Esophagus squamous epithelium (tissue), 5 donors: ENCODE measurements at regions not wholly inside any gene's neighbourhood (a gene's known extent, or its start where the extent isn't known, plus 50 kb on each side); places are given as distances from the start of the nearest gene placed in this dataset.

ENCODE experiments used
- DNase-seq: peaks from one replicate; lab custom pipeline; 2025; lab: John Stamatoyannopoulos, UW
- H3K27ac ChIP-seq, 4 donors: fragments of 200-600 bp; sonication (generic); one replicate each; pipeline ENCODE4 v1.5.1; 2016 to 2019; ENCODE audit warnings: mild to moderate bottlenecking in 1 of 4
- H3K27me3 ChIP-seq, 4 donors: fragments of 200-600 bp; sonication (generic); 1 replicate in 3 of 4; 2 replicates in 1 of 4; pipeline versions ENCODE4 v1.5.1 to v1.6.0; 2017 to 2021; ENCODE audit warnings: antibody characterized with exemption in 1 of 4
- H3K36me3 ChIP-seq, 3 donors: fragments of 200-600 bp; sonication (generic); one replicate each; pipeline ENCODE4 v1.5.1; 2016 to 2019
- H3K4me1 ChIP-seq, 3 donors: fragments of 200-600 bp; sonication (generic); one replicate each; pipeline ENCODE4 v1.5.1; 2017 to 2019
- H3K4me3 ChIP-seq, 4 donors: fragments of 200-600 bp; sonication (generic); 1 replicate in 3 of 4; 2 replicates in 1 of 4; pipeline ENCODE4 v1.5.1; 2016 to 2019; ENCODE audit warnings: mild to moderate bottlenecking in 2 of 4, moderate library complexity in 1 of 4
- H3K9me3 ChIP-seq, 3 donors: fragments of 200-600 bp; sonication (generic); one replicate each; pipeline ENCODE4 v1.5.1; 2016 to 2019
- CTCF ChIP-seq, 6 experiments: fragments of 450-650 bp in 4 of 6; fragments of 200-600 bp in 2 of 6; sonication (generic) in 2 of 6; IDR thresholded peaks; one replicate each; pipeline ENCODE4 v1.5.1; 2016 to 2019; ENCODE audit warnings: antibody characterized with exemption in 6 of 6, mild to moderate bottlenecking in 4 of 6, moderate library complexity in 4 of 6
- POLR2A ChIP-seq, 4 donors: fragments of 450-650 bp; IDR thresholded peaks; one replicate each; pipeline ENCODE4 v1.6.1; 2017; ENCODE audit warnings: antibody characterized with exemption in 4 of 4, mild to moderate bottlenecking in 4 of 4, moderate library complexity in 3 of 4
- WGBS, 2 donors: methylation state at CpG; one replicate each; pipeline ENCODE4 v1.1.5; 2018; 5-methylcytosine and 5-hydroxymethylcytosine counted together
- intact Hi-C: fragments of 100-400 bp; cut with DNase I; formaldehyde crosslinking; loops from one replicate; pipeline ENCODE4 v1.15.0; 2022
- donor health status: DM: yes; HTN: yes; CAD: no.

- H3K4me1 ChIP-seq = peaks cover 0 to 18% (median 0%) of the 10 kb centered on the region in 3 donors
- 88 to 94% methylated on average over 10 to 19 of the region's 25 CpGs for WGBS, 2 donors
- H3K27ac ChIP-seq = no peak overlapping the region
- TF ChIP-seq CTCF (IDR thresholded peaks at IDR 0.05) (no peak), POLR2A (IDR thresholded peaks at IDR 0.05) (no peak)
- H3K4me3 ChIP-seq = no peak overlapping the region
- H3K9me3 ChIP-seq = no peaks in the 10 kb centered on the region
- no peaks in the 10 kb centered on the region for H3K36me3 ChIP-seq
- intact Hi-C loops = no loop called here
- DNase-seq = no peak
- H3K27me3 ChIP-seq = no peaks in the 10 kb centered on the region
Measured at GRCh38 chr11:130598433-130598832, 150.0 kb downstream of the ADAMTS15 start.

GRCh38 chr11:130599073-130599654 lies 150.7 kb downstream of the ADAMTS15 start:
- no peak overlapping the region for H3K27ac ChIP-seq
- intact Hi-C loops = no loop called here
- no peak for TF ChIP-seq CTCF (IDR thresholded peaks at IDR 0.05)
- TF ChIP-seq POLR2A (IDR thresholded peaks at IDR 0.05) = no peak
- H3K4me3 ChIP-seq = no peak overlapping the region
- no peaks in the 10 kb centered on the region for H3K9me3 ChIP-seq
- 74 to 83% methylated on average over 3 of the region's 4 CpGs for WGBS, 2 donors
- H3K36me3 ChIP-seq = no peaks in the 10 kb centered on the region
- H3K27me3 ChIP-seq = no peaks in the 10 kb centered on the region
- peaks cover 0 to 18% (median 0%) of the 10 kb centered on the region in 3 donors for H3K4me1 ChIP-seq
- no peak for DNase-seq

- WGBS, 2 donors = 73 to 76% methylated on average over 4 of the region's 4 CpGs
- no peaks in the 10 kb centered on the region for H3K27me3 ChIP-seq
- TF ChIP-seq CTCF (IDR thresholded peaks at IDR 0.05) = no peak
- TF ChIP-seq POLR2A (IDR thresholded peaks at IDR 0.05) = no peak
- H3K27ac ChIP-seq = peak overlapping the region in 2 of 4 donors; percentile 50 to 64
- H3K4me1 ChIP-seq = peaks cover 0 to 18% (median 0%) of the 10 kb centered on the region in 3 donors
- intact Hi-C loops = no loop called here
- no peaks in the 10 kb centered on the region for H3K36me3 ChIP-seq
- no peaks in the 10 kb centered on the region for H3K9me3 ChIP-seq
- DNase-seq = no peak
- no peak overlapping the region for H3K4me3 ChIP-seq
Measured at GRCh38 chr11:130600139-130600538, 151.7 kb downstream of the ADAMTS15 start.

- WGBS, 2 donors = 47 to 54% methylated on average over 5 of the region's 5 CpGs
- Histone ChIP-seq H3K36me3 (no peaks in the 10 kb centered on the region), H3K27ac (peak overlapping the region in 3 of 4 donors; percentile 50 to 73 (median 64)), H3K9me3 (no peaks in the 10 kb centered on the region), H3K4me3 (no peak overlapping the region), H3K4me1 (peaks cover 0 to 18% (median 0%) of the 10 kb centered on the region in 3 donors), H3K27me3 (no peaks in the 10 kb centered on the region)
- TF ChIP-seq CTCF (IDR thresholded peaks at IDR 0.05) (no peak), POLR2A (IDR thresholded peaks at IDR 0.05) (no peak)
- DNase-seq = no peak
- intact Hi-C loops = no loop called here
Measured at GRCh38 chr11:130600616-130601015, 152.2 kb downstream of the ADAMTS15 start.

GRCh38 chr11:130601141-130601540 lies 152.7 kb downstream of the ADAMTS15 start:
- Histone ChIP-seq H3K4me1 (peaks cover 0 to 18% (median 0%) of the 10 kb centered on the region in 3 donors), H3K27ac (peak overlapping the region; percentile 16 to 73 (median 57)), H3K4me3 (no peak overlapping the region), H3K36me3 (no peaks in the 10 kb centered on the region), H3K9me3 (no peaks in the 10 kb centered on the region), H3K27me3 (no peaks in the 10 kb centered on the region)
- TF ChIP-seq POLR2A (IDR thresholded peaks at IDR 0.05) (no peak), CTCF (IDR thresholded peaks at IDR 0.05) (no peak)
- WGBS, 2 donors = 28 to 41% methylated on average over 8 of the region's 8 CpGs
- intact Hi-C loops = no loop called here
- DNase-seq = no peak
